NCI-H1092 treated with DMSO at 0.1 percent for 48 hours (cell line): ENCODE measurements at regions not wholly inside any gene's neighbourhood (a gene's known extent, or its start where the extent isn't known, plus 50 kb on each side); places are given as distances from the start of the nearest gene placed in this dataset.

Experiments used
- DNase-seq: peaks from one replicate; lab custom pipeline; 2025; lab: John Stamatoyannopoulos, UW

DNA sequence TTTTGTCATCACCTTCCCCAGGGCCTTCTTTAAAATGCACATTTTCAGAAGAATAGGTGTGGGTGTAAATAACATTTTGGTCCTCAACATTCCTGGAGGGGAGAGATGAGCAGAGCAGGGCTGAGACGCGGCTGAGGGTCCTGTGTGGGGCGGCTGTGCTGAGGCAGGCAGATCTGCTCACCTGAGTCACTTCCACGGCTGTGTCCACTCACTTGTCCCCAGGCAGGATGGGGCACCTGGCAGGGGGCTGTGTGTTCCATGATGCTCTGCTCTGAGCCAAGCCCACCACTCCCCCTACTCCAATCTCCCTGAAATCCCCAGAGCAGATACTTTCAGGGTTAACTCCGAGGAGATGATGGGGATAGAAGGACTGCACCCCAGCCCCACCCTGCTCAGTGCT is 93.8 kb downstream of the GLRX3 start:
- DNase-seq, result no peak

DNA sequence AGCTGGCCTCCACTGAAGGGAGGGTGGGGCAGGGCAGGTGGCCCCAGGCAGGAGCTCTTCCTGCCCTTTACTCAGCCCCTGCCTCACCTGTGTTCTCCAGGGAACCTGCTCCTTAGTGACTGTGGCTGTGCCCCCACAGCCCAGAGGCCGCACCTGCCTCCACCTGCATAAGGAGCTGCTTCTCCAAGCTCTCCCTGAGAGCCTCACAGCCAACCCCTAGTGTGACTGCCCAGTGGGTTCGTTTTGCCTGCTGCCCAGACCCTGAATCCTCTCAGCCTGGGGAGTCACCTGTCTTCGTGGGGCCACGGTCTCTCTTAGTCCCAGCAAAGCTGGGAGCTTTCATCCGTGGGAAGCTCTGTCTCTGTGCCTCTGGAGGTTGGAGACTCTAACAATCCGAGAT is 94.4 kb downstream of the GLRX3 start:
- DNase-seq, result no peak

DNA sequence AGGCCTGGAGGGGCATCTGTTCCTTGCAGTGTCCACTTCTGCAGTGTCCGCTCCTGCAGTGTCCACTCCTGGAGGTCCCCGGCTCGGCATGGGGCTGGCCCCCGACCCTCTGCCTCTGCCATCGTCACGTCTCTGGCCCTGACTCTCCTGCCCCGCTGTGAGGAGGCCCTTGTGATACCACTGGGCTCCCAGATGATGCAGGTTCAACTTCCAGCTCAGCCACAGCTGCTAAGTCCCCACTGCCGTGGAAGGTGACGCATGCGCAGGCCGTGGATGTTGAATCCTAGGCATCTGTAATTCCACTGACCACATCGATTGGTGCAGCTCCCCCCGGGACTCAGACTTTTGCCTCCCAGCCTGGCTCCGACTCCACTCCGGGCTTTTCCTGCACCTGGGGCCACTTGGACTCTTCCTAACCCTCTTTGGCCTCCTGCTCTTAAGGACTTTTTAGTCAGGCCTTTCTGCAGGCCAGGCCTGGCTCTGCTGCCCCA is 95.1 kb downstream of the GLRX3 start:
- DNase-seq, result no peak

GRCh38 chr10:130232166-130233034 is 96.2 kb downstream of the GLRX3 start:
- no peak for DNase-seq

GRCh38 chr10:130233035-130233360 is 96.8 kb downstream of the GLRX3 start:
- no peak for DNase-seq

DNA sequence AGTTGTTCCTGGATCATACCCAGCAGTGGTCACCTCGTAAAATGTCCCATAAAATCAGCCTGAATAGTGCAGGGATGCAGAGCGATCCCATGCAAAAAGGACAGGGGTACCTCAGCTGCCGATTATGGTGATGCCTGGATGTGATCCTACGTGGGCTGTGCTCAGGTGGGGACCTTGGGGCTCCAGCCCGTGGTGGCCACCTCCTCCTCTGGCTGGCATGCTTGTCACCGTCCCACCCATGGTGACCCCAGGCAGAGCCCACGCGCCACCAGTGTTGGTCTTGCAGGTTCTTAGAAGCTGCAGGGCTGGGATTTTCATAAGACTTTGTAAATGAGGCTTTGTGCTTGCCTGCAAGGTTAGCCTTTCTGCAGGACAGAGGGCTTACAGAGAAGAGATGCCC is 97.2 kb downstream of the GLRX3 start:
- no peak for DNase-seq

GRCh38 chr10:130234171-130234965 is 98.2 kb downstream of the GLRX3 start:
- DNase-seq, result no peak

GRCh38 chr10:130236711-130237110 is 100.5 kb downstream of the GLRX3 start:
- no peak for DNase-seq

DNA sequence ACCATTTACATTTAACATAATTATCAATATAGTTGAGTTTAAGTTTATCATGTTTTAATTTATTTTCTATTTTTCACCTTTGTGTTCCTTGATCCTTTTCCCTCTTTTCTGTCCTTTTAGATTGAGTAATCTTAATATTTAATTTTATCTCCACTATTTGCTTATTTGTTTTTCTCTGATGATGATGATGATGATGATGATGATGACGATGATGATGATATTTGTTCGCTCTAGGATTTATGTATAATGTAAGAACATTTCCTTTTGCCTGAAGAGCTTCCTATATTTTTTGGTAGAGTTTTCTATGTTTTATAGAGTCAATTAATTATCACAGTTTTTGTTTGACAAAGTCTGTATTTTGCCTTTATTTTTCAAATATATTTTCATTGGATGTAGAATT is 104.2 kb downstream of the GLRX3 start:
- DNase-seq, result no peak

- DNase-seq, result no peak
These were observed 106.3 kb downstream of the GLRX3 start for GRCh38 chr10:130242513-130242912.

GRCh38 chr10:130243015-130243414 is 106.8 kb downstream of the GLRX3 start:
- no peak for DNase-seq

- no peak for DNase-seq
These were observed 108.1 kb downstream of the GLRX3 start for GRCh38 chr10:130244031-130244927.

GRCh38 chr10:130244928-130245495 is 108.8 kb downstream of the GLRX3 start:
- DNase-seq, result no peak

DNA sequence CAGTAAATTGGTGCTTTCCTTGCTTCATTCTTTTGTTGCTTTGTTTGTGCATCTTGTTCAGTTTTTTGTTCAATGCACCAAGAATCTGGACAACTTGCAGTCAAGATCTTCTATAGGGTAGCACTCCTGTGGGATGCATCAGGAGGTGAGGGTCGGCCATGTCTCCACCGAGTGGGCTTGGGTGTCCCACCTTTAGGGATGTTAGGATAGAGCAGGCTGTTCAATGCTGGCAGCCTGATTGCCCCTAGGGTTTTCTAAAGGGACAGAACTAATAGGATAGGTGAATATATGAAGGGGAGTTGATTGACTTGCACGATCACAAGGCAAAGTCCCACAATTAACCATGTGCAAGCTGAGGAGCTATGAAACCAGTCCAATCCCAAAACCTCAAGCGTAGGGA is 109.9 kb downstream of the GLRX3 start:
- no peak for DNase-seq

DNA sequence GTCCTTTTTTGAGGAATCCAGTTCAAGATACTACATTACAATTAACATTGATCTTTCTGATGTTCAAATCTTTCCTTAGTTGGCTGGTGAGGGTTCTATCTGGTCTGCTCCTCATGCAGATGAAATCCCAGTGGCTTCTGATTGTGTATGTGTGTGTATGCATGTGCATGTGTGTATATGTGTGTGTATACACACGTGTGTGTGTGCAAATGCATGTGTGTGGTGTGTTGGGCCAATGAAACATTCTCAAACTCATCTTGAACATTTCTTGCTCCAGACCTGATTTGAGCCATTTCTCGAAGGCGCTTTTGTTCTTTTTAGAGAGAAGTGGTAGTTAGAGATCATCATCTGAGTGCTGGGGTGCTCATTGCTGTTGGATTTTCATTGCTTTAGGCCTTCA is 113.9 kb downstream of the GLRX3 start:
- no peak for DNase-seq

- DNase-seq, result no peak
These were observed 115.6 kb downstream of the GLRX3 start for GRCh38 chr10:130251766-130252165.

DNA sequence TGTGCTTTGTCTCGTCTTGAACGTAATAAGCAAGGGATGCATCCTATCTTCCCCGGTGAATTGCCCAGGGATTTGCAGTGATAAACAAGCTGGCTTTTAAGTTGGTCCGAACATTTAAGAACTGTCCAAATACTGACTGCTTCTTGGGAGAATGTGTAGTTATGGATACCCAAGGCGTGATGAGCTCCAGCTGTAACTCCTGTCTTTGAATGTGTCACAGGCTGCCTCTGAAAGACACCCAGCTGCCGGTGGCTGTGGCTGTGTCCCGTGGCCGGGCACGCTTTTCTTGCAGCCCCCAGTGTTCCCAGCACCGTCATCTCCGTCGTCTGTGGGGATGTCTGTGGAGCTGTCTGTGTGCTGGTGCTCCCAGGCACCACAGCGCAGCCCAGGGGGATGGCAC is 118.1 kb downstream of the GLRX3 start:
- DNase-seq, result no peak

- DNase-seq, result no peak
These were observed 118.5 kb downstream of the GLRX3 start for GRCh38 chr10:130254662-130255061.

DNA sequence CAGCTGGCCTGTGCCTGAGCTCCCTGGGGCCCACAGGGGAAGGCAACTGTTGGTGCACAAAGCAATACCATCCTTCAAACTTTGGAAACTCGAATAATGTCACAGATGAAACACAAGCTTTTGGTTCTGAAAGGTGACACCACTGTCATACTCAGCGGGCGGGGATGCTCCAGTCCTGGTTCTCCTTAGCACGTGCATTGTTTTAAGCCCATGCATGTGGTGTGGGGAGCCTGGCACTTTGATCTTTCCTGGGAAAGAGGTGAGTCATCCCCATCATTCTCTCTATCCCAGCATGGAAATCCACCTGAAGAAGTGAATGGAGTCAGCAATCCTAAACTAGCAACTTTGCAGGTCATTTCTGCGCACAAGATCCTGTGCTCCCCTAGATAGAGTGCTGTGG is 119.6 kb downstream of the GLRX3 start:
- no peak for DNase-seq

GRCh38 chr10:130257897-130258296 is 121.7 kb downstream of the GLRX3 start:
- no peak for DNase-seq

DNA sequence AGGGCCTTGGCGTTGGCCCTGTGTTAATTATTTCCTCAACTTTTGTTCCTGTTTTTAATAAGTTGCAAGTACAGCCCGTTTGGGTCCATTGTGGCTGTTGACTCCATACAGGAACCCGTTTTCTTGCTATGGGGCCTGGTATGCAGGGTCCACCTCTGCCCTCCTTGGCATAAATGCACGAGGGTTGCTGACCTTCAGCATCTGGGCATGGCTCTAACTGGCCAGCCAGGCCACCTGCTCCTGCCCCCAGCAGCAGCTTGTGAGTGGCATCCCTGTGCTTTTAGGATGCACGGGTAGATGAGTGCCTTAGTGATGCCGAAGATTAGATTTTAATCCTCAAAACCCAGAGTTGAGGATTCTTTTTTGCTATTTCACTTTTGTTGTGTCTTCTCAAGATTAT is 123.2 kb downstream of the GLRX3 start:
- DNase-seq, result no peak

- no peak for DNase-seq
These were observed 125.1 kb downstream of the GLRX3 start for GRCh38 chr10:130261306-130261705.
